ENCODE measurements at regions not wholly inside any gene's neighbourhood (a gene's known extent, or its start where the extent isn't known, plus 50 kb on each side); places are given as distances from the start of the nearest gene placed in this dataset.
"Not testable (repeated sequence)": the region's sequence is repeated elsewhere in the genome, so short reads cannot be mapped to it uniquely, and the experiment has no call there.

- TF ChIP-seq CTCF (conservative IDR thresholded peaks at IDR 0.05; ENCODE audit: low read depth, low read length): no peak
- TF ChIP-seq EZH2 (IDR thresholded peaks at IDR 0.05; ENCODE audit: borderline replicate concordance, low read depth, low read length, poor library complexity, severe bottlenecking): no peak
- Histone ChIP-seq H3K36me3 (ENCODE audit: insufficient read depth, low read length, poor library complexity, severe bottlenecking) (no peaks in the 10 kb centered on the region), H3K4me3 (ENCODE audit: low read depth, low read length, poor library complexity, severe bottlenecking) (no peak overlapping the region), H3K4me1 (ENCODE audit: insufficient read depth, low read length, poor library complexity, severe bottlenecking) (no peaks in the 10 kb centered on the region), H3K27me3 (replicated peaks; ENCODE audit: insufficient read depth, low read depth, low read length, poor library complexity) (no peaks in the 10 kb centered on the region), H3K27ac (ENCODE audit: low read depth, low read length, poor library complexity, severe bottlenecking) (no peak overlapping the region), H3K9me3 (ENCODE audit: low read depth, low read length, poor library complexity, severe bottlenecking) (no peaks in the 10 kb centered on the region)
- BruUV-seq (replicated peaks): no TSS peak
- ChIA-PET POLR2A (ENCODE audit: low non-redundant PET) (no interaction called here), CTCF (no interaction called here)
- no peak for DNase-seq (ENCODE audit: low spot score)
- intact Hi-C loops (cut with micrococcal nuclease; ENCODE audit: unreplicated experiment): no loop called here
Measured at GRCh38 chr9:95783426-95783975, 92.0 kb upstream of the ERCC6L2 start.

GRCh38 chr9:95780751-95781150 lies 94.7 kb upstream of the ERCC6L2 start:
- no peak overlapping the region for H3K27ac ChIP-seq (ENCODE audit: low read depth, low read length, poor library complexity, severe bottlenecking)
- DNase-seq (ENCODE audit: low spot score): no peak
- H3K4me1 ChIP-seq (ENCODE audit: insufficient read depth, low read length, poor library complexity, severe bottlenecking): no peaks in the 10 kb centered on the region
- intact Hi-C loops (cut with micrococcal nuclease; ENCODE audit: unreplicated experiment): no loop called here
- H3K36me3 ChIP-seq (ENCODE audit: insufficient read depth, low read length, poor library complexity, severe bottlenecking): no peaks in the 10 kb centered on the region
- TF ChIP-seq CTCF (conservative IDR thresholded peaks at IDR 0.05; ENCODE audit: low read depth, low read length): no peak
- no peak for TF ChIP-seq EZH2 (IDR thresholded peaks at IDR 0.05; ENCODE audit: borderline replicate concordance, low read depth, low read length, poor library complexity, severe bottlenecking)
- H3K4me3 ChIP-seq (ENCODE audit: low read depth, low read length, poor library complexity, severe bottlenecking): no peak overlapping the region
- H3K9me3 ChIP-seq (ENCODE audit: low read depth, low read length, poor library complexity, severe bottlenecking): no peaks in the 10 kb centered on the region
- CTCF ChIA-PET: no interaction called here
- no peaks in the 10 kb centered on the region for H3K27me3 ChIP-seq (replicated peaks; ENCODE audit: insufficient read depth, low read depth, low read length, poor library complexity)
- BruUV-seq (replicated peaks): no TSS peak
- POLR2A ChIA-PET (ENCODE audit: low non-redundant PET): no interaction called here

- no peak for TF ChIP-seq EZH2 (IDR thresholded peaks at IDR 0.05; ENCODE audit: borderline replicate concordance, low read depth, low read length, poor library complexity, severe bottlenecking)
- TF ChIP-seq CTCF (conservative IDR thresholded peaks at IDR 0.05; ENCODE audit: low read depth, low read length): no peak
- Histone ChIP-seq H3K27ac (ENCODE audit: low read depth, low read length, poor library complexity, severe bottlenecking) (no peak overlapping the region), H3K4me1 (ENCODE audit: insufficient read depth, low read length, poor library complexity, severe bottlenecking) (no peaks in the 10 kb centered on the region), H3K4me3 (ENCODE audit: low read depth, low read length, poor library complexity, severe bottlenecking) (no peak overlapping the region), H3K36me3 (ENCODE audit: insufficient read depth, low read length, poor library complexity, severe bottlenecking) (no peaks in the 10 kb centered on the region), H3K27me3 (replicated peaks; ENCODE audit: insufficient read depth, low read depth, low read length, poor library complexity) (no peaks in the 10 kb centered on the region), H3K9me3 (ENCODE audit: low read depth, low read length, poor library complexity, severe bottlenecking) (no peaks in the 10 kb centered on the region)
- CTCF ChIA-PET: no interaction called here
- DNase-seq (ENCODE audit: low spot score): no peak
- intact Hi-C loops (cut with micrococcal nuclease; ENCODE audit: unreplicated experiment): no loop called here
- POLR2A ChIA-PET (ENCODE audit: low non-redundant PET): no interaction called here
- BruUV-seq (replicated peaks): no TSS peak
Measured at GRCh38 chr9:95780121-95780520, 95.4 kb upstream of the ERCC6L2 start.

- CTCF ChIA-PET; H3K4me3 ChIP-seq (ENCODE audit: low read depth, low read length, poor library complexity, severe bottlenecking); H3K4me1 ChIP-seq (ENCODE audit: insufficient read depth, low read length, poor library complexity, severe bottlenecking); intact Hi-C loops (cut with micrococcal nuclease; ENCODE audit: unreplicated experiment); H3K9me3 ChIP-seq (ENCODE audit: low read depth, low read length, poor library complexity, severe bottlenecking); DNase-seq (ENCODE audit: low spot score); H3K27ac ChIP-seq (ENCODE audit: low read depth, low read length, poor library complexity, severe bottlenecking); H3K27me3 ChIP-seq (replicated peaks; ENCODE audit: insufficient read depth, low read depth, low read length, poor library complexity); BruUV-seq (replicated peaks); H3K36me3 ChIP-seq (ENCODE audit: insufficient read depth, low read length, poor library complexity, severe bottlenecking): not testable (repeated sequence)
- POLR2A ChIA-PET (ENCODE audit: low non-redundant PET): interaction anchor here (0.6 kb wide), 1 partner anchor 22 kb away, joined by 3 read pairs; no protein-coding TSS in a partner anchor
Measured at GRCh38 chr9:95779597-95779996, 95.9 kb upstream of the ERCC6L2 start.

Measured in A673 (cell line).